ENCODE measurements at regions not wholly inside any gene's neighbourhood (a gene's known extent, or its start where the extent isn't known, plus 50 kb on each side); places are given as distances from the start of the nearest gene placed in this dataset.

GRCh38 chr15:59953392-59953883, 50.7 kb upstream of the FOXB1 start:
- Histone ChIP-seq H3K4me1 (no peaks in the 10 kb centered on the region), H3K27me3 (no peaks in the 10 kb centered on the region), H3K36me3 (no peaks in the 10 kb centered on the region), H3K9me3 (no peaks in the 10 kb centered on the region), H3K27ac (no peak overlapping the region), H3K4me3 (no peak overlapping the region)
- no peak for DNase-seq
- intact Hi-C loops (cut with DNase I), result no loop called here
- TF ChIP-seq POLR2A (IDR thresholded peaks at IDR 0.05) (no peak), CTCF (IDR thresholded peaks at IDR 0.05) (no peak)
- ATAC-seq, result peak in 3 of 4 donors; percentile 32 to 53 (median 34)
- 20% methylated on average over 6 of the region's 8 CpGs for WGBS (ENCODE audit: insufficient coverage, low coverage, low lambda C conversion rate, missing lambda C conversion rate)

DNA sequence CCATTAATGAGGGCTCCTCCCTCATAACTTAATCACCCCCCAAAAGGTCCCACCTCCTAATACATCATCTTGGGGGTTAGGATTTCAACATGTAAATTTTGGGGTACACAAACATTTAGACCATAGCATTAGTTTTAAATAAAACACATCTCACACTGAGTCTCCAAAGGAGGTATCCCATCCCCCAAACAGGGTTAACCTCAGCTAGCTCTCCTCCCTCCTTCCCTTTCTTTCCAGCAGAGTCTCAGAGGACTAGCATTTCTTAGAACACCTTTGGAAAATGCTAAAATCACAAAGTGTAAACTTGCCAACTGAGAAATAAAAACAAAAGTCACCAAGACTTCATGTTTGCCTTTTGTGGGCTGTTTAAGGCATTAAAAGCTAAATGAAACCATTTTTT, 51.2 kb upstream of the FOXB1 start:
- ATAC-seq (no peak), DNase-seq (no peak)
- H3K27me3 ChIP-seq, result no peaks in the 10 kb centered on the region
- intact Hi-C loops (cut with DNase I), result no loop called here
- no peaks in the 10 kb centered on the region for H3K4me1 ChIP-seq
- no peak overlapping the region for H3K4me3 ChIP-seq
- TF ChIP-seq CTCF (IDR thresholded peaks at IDR 0.05) (no peak), POLR2A (IDR thresholded peaks at IDR 0.05) (no peak)
- H3K36me3 ChIP-seq, result no peaks in the 10 kb centered on the region
- no peak overlapping the region for H3K27ac ChIP-seq
- H3K9me3 ChIP-seq, result no peaks in the 10 kb centered on the region

DNA sequence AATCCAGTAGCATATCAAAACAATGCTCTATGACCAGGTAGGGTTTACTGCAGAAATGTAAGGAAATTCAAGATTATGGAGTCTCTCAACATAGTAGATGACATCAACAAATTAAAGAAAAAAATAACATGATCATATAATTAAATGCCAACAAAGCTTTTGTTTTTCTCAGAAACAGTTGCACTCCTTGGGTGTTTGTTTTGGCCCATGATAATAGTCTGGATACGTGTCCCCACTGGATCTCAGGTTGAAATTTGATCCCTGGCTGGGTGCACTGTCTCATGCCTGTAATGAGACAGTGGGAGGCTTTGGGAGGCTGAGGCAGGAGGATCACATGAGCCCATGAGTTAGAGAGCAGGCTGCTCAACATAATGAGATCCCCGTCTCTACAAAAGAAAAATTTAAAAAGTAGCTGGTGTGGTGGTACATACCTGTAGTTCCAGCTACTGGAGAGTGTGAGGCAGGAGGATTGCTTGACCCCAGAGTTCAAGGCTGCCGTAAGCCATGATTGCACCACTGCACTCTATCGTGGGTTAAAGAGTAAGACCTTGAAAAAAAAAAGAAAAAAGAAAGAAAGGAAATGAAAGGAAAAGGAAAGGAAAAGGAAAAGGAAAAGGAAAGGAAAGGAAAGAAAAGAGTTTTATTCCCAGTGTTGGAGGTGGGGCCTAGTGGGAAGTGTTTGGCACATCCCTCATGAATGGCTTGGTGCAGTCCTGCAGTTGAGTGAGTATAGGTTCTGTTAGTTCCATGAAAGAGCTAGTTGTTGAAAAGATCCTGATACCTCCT, 53.3 kb upstream of the FOXB1 start:
- ATAC-seq (no peak), DNase-seq (no peak)
- H3K4me3 ChIP-seq, result no peak overlapping the region
- H3K27ac ChIP-seq, result no peak overlapping the region
- no peaks in the 10 kb centered on the region for H3K27me3 ChIP-seq
- intact Hi-C loops (cut with DNase I), result no loop called here
- no peak for TF ChIP-seq POLR2A (IDR thresholded peaks at IDR 0.05)
- TF ChIP-seq CTCF (IDR thresholded peaks at IDR 0.05), result no peak
- H3K9me3 ChIP-seq, result no peaks in the 10 kb centered on the region
- WGBS (ENCODE audit: insufficient coverage, low coverage, low lambda C conversion rate, missing lambda C conversion rate), result 65% methylated on average over 4 of the region's 4 CpGs
- H3K4me1 ChIP-seq, result no peaks in the 10 kb centered on the region
- no peaks in the 10 kb centered on the region for H3K36me3 ChIP-seq

DNA sequence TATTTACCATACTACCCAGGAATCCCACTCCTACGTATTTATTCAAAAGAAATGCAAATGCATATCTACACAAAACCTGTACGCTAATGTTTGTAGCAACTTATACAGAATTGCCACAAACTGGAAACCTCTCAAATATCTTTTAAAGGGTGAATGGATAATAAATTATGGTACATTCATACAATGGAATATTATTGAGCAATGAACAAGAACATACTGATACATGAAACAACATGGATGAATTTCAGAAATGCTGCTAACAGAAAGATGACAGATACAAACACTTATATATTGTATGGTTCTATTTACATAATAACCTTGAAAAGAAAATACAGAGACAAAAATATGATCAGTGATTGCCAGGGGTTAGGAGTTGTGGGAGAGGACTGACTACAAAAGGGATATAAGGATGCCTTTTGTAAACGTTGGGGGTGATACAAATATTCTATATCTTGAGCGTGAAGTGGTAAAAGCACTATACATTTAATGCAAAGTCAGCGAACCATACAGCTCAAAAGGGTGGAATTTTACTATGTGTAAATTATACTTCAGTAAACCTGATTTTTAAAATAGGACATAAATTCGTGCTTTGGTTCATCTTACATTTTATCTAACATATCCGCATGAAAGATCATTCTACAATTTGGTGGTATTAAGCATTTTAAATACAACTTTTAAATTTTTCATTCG, 55.0 kb upstream of the FOXB1 start:
- intact Hi-C loops (cut with DNase I), result no loop called here
- Histone ChIP-seq H3K36me3 (no peaks in the 10 kb centered on the region), H3K27me3 (no peaks in the 10 kb centered on the region), H3K4me1 (no peaks in the 10 kb centered on the region), H3K4me3 (no peak overlapping the region), H3K27ac (no peak overlapping the region), H3K9me3 (no peaks in the 10 kb centered on the region)
- TF ChIP-seq POLR2A (IDR thresholded peaks at IDR 0.05), result no peak
- no peak for TF ChIP-seq CTCF (IDR thresholded peaks at IDR 0.05)
- ATAC-seq (no peak), DNase-seq (no peak)
- 72% methylated on average over 8 of the region's 8 CpGs for WGBS (ENCODE audit: insufficient coverage, low coverage, low lambda C conversion rate, missing lambda C conversion rate)

Measured in right lobe of liver (tissue), 6 donors.